ENCODE measurements at regions not wholly inside any gene's neighbourhood (a gene's known extent, or its start where the extent isn't known, plus 50 kb on each side); places are given as distances from the start of the nearest gene placed in this dataset.

DNA sequence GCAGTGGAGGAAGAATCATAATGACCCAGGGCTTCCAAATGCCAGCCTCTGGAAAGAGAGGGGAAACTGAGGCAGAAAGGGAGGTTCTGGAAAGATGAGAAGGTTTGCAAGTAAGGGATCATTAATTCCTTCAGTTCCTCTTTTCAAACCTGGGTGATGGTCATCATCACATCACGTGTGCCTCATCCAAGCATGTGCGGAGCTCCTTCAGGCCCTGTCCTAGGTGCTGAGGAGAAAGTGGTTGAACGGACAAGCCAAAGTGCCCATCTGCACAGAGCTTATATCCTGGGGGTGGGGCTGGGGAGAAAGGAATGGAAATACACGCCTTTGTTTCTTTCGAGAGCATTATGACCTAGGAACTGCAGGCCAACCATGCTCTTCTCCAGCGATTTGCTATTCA is 60.2 kb upstream of the AFF3 start:
- CTCF ChIA-PET, result no interaction called here
- Histone ChIP-seq H3K4me1 (ENCODE audit: control insufficient read depth, insufficient read depth, low read length) (peaks cover 17% of the 10 kb centered on the region), H3K14ac (replicated peaks; ENCODE audit: low read depth, low read length) (no peak overlapping the region), H3K36me3 (ENCODE audit: control insufficient read depth, insufficient read depth, low read length) (no peaks in the 10 kb centered on the region), H3K4me2 (ENCODE audit: low read depth, low read length) (no peak overlapping the region), H4K20me1 (ENCODE audit: insufficient read depth, low read length) (no peaks in the 10 kb centered on the region), H3K9ac (ENCODE audit: low read depth, low read length) (no peak overlapping the region), H2AK9ac (replicated peaks; ENCODE audit: low read depth, low read length, poor library complexity) (no peak overlapping the region), H3K4ac (ENCODE audit: low read depth, low read length) (no peak overlapping the region), H2BK15ac (ENCODE audit: low read depth, low read length) (no peak overlapping the region), H3K23ac (ENCODE audit: low read depth, low read length) (no peak overlapping the region), H4K91ac (ENCODE audit: insufficient read depth, low read depth, low read length) (no peak overlapping the region), H2BK5ac (ENCODE audit: low read depth, low read length, poor library complexity, severe bottlenecking) (no peak overlapping the region), H2AFZ (replicated peaks; ENCODE audit: low read length, poor library complexity) (no peak overlapping the region), H4K8ac (ENCODE audit: low read depth in 2 of 2, low read length in 2 of 2) (no peak overlapping the region), H3K79me1 (ENCODE audit: low read depth in 1 of 2, low read length in 2 of 2) (no peaks in the 10 kb centered on the region), H3K4me3 (ENCODE audit: insufficient read depth, low read depth, low read length) (no peak overlapping the region), H2BK20ac (ENCODE audit: low read depth, low read length) (no peak overlapping the region), H3K9me3 (ENCODE audit: control insufficient read depth, insufficient read depth, low read length) (no peaks in the 10 kb centered on the region), H2BK120ac (ENCODE audit: low read depth, low read length) (no peak overlapping the region; the same call in 1 of the 2 replicates), H3K9me1 (ENCODE audit: insufficient read depth, low read length) (no peaks in the 10 kb centered on the region; the same call in 1 of the 2 replicates), H3K18ac (ENCODE audit: low read depth, low read length) (no peak overlapping the region), H2AK5ac (ENCODE audit: low read depth, low read length) (no peak overlapping the region), H3K27ac (ENCODE audit: insufficient read depth, low read length) (no peak overlapping the region), H4K5ac (ENCODE audit: low read depth, low read length) (no peak overlapping the region), H3K56ac (ENCODE audit: extremely low read depth, insufficient read depth, low read length) (no peak overlapping the region), H3K27me3 (ENCODE audit: control insufficient read depth, insufficient read depth, low read length) (no peaks in the 10 kb centered on the region; the same call in 1 of the 2 replicates)
- dilution Hi-C loops (cut with HindIII; ENCODE audit: low sequenced_read_pairs, unreplicated experiment) (no loop called here), in situ Hi-C loops (cut with MboI; ENCODE audit: low sequenced_read_pairs) (no loop called here), intact Hi-C loops (cut with micrococcal nuclease) (no loop called here)
- DNase-seq (no peak), ATAC-seq (ENCODE audit: low read depth) (no peak)
- POLR2A ChIA-PET (ENCODE audit: unreplicated experiment), result no interaction called here
- no TSS peak for BruUV-seq (replicated peaks)
- no CpG with 5 or more reads among the region's 6 CpGs for WGBS, 2 experiments (ENCODE audit: extremely low coverage in 2 of 2, insufficient read length in 1 of 2)
- TF ChIP-seq, protein P1, sequence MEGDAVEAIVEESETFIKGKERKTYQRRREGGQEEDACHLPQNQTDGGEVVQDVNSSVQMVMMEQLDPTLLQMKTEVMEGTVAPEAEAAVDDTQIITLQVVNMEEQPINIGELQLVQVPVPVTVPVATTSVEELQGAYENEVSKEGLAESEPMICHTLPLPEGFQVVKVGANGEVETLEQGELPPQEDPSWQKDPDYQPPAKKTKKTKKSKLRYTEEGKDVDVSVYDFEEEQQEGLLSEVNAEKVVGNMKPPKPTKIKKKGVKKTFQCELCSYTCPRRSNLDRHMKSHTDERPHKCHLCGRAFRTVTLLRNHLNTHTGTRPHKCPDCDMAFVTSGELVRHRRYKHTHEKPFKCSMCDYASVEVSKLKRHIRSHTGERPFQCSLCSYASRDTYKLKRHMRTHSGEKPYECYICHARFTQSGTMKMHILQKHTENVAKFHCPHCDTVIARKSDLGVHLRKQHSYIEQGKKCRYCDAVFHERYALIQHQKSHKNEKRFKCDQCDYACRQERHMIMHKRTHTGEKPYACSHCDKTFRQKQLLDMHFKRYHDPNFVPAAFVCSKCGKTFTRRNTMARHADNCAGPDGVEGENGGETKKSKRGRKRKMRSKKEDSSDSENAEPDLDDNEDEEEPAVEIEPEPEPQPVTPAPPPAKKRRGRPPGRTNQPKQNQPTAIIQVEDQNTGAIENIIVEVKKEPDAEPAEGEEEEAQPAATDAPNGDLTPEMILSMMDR (conservative IDR thresholded peaks at IDR 0.05; ENCODE audit: low read depth, low read length), result no peak
- TF ChIP-seq, protein P2, sequence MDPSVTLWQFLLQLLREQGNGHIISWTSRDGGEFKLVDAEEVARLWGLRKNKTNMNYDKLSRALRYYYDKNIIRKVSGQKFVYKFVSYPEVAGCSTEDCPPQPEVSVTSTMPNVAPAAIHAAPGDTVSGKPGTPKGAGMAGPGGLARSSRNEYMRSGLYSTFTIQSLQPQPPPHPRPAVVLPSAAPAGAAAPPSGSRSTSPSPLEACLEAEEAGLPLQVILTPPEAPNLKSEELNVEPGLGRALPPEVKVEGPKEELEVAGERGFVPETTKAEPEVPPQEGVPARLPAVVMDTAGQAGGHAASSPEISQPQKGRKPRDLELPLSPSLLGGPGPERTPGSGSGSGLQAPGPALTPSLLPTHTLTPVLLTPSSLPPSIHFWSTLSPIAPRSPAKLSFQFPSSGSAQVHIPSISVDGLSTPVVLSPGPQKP (IDR thresholded peaks at IDR 0.05; ENCODE audit: borderline replicate concordance, low read depth, low read length), result no peak
- TF ChIP-seq MXI1 (IDR thresholded peaks at IDR 0.05; ENCODE audit: borderline replicate concordance, low read depth, low read length) (no peak), RCOR1 (IDR thresholded peaks at IDR 0.05; ENCODE audit: insufficient replicate concordance, low read length) (no peak), RAD21 (IDR thresholded peaks at IDR 0.05; ENCODE audit: low read length) (no peak), BHLHE40 (IDR thresholded peaks at IDR 0.05; ENCODE audit: low read depth, low read length) (no peak), RFX5 (IDR thresholded peaks at IDR 0.05; ENCODE audit: low read depth, low read length) (no peak), POLR2A (IDR thresholded peaks at IDR 0.05; ENCODE audit: low read depth, low read length) (no peak), MAZ (IDR thresholded peaks at IDR 0.05; ENCODE audit: borderline replicate concordance, low read depth, low read length) (no peak), FOS (IDR thresholded peaks at IDR 0.05; ENCODE audit: low read depth, low read length) (no peak), CHD1 (IDR thresholded peaks at IDR 0.05; ENCODE audit: low read depth, low read length) (no peak), SMC3 (IDR thresholded peaks at IDR 0.05; ENCODE audit: low read depth, low read length) (no peak), CEBPB (IDR thresholded peaks at IDR 0.05; ENCODE audit: low read depth, low read length) (no peak), NFE2L2 (IDR thresholded peaks at IDR 0.05; ENCODE audit: low read depth, low read length) (no peak), MAFK (IDR thresholded peaks at IDR 0.05; ENCODE audit: low read depth, low read length) (no peak)
- TF ChIP-seq, protein P3, sequence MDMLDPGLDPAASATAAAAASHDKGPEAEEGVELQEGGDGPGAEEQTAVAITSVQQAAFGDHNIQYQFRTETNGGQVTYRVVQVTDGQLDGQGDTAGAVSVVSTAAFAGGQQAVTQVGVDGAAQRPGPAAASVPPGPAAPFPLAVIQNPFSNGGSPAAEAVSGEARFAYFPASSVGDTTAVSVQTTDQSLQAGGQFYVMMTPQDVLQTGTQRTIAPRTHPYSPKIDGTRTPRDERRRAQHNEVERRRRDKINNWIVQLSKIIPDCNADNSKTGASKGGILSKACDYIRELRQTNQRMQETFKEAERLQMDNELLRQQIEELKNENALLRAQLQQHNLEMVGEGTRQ (IDR thresholded peaks at IDR 0.05; ENCODE audit: low read depth, low read length), result no peak

Data from IMR-90 (cell line).